ENCODE measurements at regions not wholly inside any gene's neighbourhood (a gene's known extent, or its start where the extent isn't known, plus 50 kb on each side); places are given as distances from the start of the nearest gene placed in this dataset.

DNA sequence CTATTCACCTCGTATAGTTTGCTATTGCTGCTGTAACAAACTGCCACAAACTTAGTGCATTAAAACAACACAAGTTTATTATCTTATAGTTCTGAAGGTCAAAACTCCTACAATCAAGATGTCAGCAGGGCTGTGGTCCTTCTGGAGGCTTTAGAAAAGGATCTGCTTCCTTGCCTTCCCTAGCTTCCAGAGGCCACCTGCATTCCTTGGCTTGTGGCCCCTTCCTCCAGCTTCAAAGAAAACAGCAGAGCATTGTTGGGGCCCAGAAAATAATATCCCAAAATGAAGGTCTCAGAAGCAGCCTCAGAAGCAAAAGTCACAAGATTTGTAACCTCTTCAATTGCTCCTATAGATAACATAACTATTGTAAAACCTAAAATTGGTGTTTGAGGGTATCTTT lies 100.6 kb downstream of the HNRNPLL start:
- Histone ChIP-seq H3K9me3 (ENCODE audit: insufficient read depth, low read length) (no peaks in the 10 kb centered on the region), H3K9me2 (replicated peaks; ENCODE audit: insufficient read depth, low read length) (no peaks in the 10 kb centered on the region), H2AFZ (ENCODE audit: low read depth, low read length, severe bottlenecking) (no peak overlapping the region), H4K20me1 (ENCODE audit: low read depth, low read length) (no peaks in the 10 kb centered on the region), H3K27me3 (ENCODE audit: low read length) (no peaks in the 10 kb centered on the region), H3F3A (ENCODE audit: insufficient read depth) (no peaks in the 10 kb centered on the region), H3K36me3 (ENCODE audit: low read length) (no peaks in the 10 kb centered on the region), H3K27ac (ENCODE audit: low read depth, low read length) (no peak overlapping the region), H3K4me3 (ENCODE audit: insufficient read depth, low read length, poor library complexity, severe bottlenecking) (no peak overlapping the region), H3K9ac (ENCODE audit: low read length) (no peak overlapping the region), H3K4me2 (ENCODE audit: low read depth, low read length, poor library complexity, severe bottlenecking) (no peak overlapping the region), H3K79me2 (ENCODE audit: insufficient read depth, low read length) (no peaks in the 10 kb centered on the region)
- no peak for TF ChIP-seq EZH2phosphoT487 (conservative IDR thresholded peaks at IDR 0.05; ENCODE audit: low read length)
- no peak for TF ChIP-seq CTCF (IDR thresholded peaks at IDR 0.05; ENCODE audit: insufficient read depth, low read length, poor library complexity, severe bottlenecking)

DNA sequence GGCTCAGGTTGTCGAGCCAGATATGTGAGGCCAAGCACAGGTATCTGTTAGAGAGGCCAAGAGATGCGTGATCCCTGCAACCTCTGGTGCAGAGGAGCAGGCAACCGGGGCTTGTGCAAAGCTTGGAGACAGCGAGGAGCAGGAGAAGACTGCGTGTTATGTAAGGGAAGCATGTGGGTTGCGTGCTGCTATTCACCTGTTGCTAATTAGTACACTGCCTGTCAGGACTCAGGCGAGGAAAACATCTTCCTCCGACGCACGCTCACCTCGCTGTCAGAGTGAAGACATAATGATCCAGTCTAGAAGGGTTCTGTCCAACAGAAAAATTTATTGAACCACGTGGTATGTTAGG lies 102.5 kb downstream of the HNRNPLL start:
- H3K79me2 ChIP-seq (ENCODE audit: insufficient read depth, low read length): no peaks in the 10 kb centered on the region
- H3K4me3 ChIP-seq (ENCODE audit: insufficient read depth, low read length, poor library complexity, severe bottlenecking): no peak overlapping the region
- H3K27me3 ChIP-seq (ENCODE audit: low read length): no peaks in the 10 kb centered on the region
- no peaks in the 10 kb centered on the region for H3K36me3 ChIP-seq (ENCODE audit: low read length)
- H3K27ac ChIP-seq (ENCODE audit: low read depth, low read length): no peak overlapping the region
- H3K4me2 ChIP-seq (ENCODE audit: low read depth, low read length, poor library complexity, severe bottlenecking): no peak overlapping the region
- TF ChIP-seq CTCF (IDR thresholded peaks at IDR 0.05; ENCODE audit: insufficient read depth, low read length, poor library complexity, severe bottlenecking) (no peak), EZH2phosphoT487 (conservative IDR thresholded peaks at IDR 0.05; ENCODE audit: low read length) (no peak)
- no peak overlapping the region for H3K9ac ChIP-seq (ENCODE audit: low read length)
- no peak overlapping the region for H2AFZ ChIP-seq (ENCODE audit: low read depth, low read length, severe bottlenecking)
- H3K9me3 ChIP-seq (ENCODE audit: insufficient read depth, low read length): no peaks in the 10 kb centered on the region
- H3F3A ChIP-seq (ENCODE audit: insufficient read depth): no peaks in the 10 kb centered on the region
- no peaks in the 10 kb centered on the region for H4K20me1 ChIP-seq (ENCODE audit: low read depth, low read length)
- H3K9me2 ChIP-seq (replicated peaks; ENCODE audit: insufficient read depth, low read length): no peaks in the 10 kb centered on the region

DNA sequence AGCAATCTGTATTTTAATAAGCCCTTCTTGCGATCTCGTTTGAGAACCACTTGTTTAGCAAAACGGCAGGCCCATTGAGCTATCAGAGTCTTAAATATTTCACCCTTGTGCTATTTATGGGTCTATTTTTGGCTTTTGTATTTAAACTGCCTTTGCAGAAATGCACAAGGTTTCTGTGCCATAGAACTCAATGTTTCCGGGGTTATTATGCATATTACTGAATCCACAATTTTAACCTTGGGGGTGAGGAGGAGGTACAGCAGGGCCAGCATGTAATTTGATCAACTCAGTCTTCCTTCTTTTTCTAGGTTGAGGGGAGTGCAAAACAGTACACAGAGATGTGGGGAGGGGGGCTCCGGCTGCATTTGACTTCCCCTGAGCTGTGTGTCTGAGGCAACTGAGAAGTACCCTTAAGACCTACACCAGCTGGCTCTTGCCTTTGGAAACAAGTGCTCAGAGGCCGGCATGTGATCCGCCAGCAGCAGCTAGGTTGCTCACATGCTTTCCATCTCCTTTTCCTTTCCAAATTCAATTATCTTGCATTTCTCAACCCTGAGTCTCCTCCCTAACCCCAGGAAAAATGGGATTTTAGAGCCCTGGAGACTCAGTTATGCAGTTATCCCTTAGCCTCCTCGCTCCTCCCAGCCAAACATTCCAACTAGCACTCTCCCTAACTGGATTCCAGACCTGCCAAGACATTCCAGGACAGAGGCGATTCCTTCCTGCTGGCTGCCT lies 103.0 kb downstream of the HNRNPLL start:
- Histone ChIP-seq H3F3A (ENCODE audit: insufficient read depth) (no peaks in the 10 kb centered on the region), H3K36me3 (ENCODE audit: low read length) (no peaks in the 10 kb centered on the region), H3K27me3 (ENCODE audit: low read length) (no peaks in the 10 kb centered on the region), H3K9ac (ENCODE audit: low read length) (no peak overlapping the region), H3K27ac (ENCODE audit: low read depth, low read length) (no peak overlapping the region), H3K79me2 (ENCODE audit: insufficient read depth, low read length) (no peaks in the 10 kb centered on the region), H3K4me3 (ENCODE audit: insufficient read depth, low read length, poor library complexity, severe bottlenecking) (no peak overlapping the region), H2AFZ (ENCODE audit: low read depth, low read length, severe bottlenecking) (no peak overlapping the region), H3K4me2 (ENCODE audit: low read depth, low read length, poor library complexity, severe bottlenecking) (no peak overlapping the region), H4K20me1 (ENCODE audit: low read depth, low read length) (no peaks in the 10 kb centered on the region), H3K9me3 (ENCODE audit: insufficient read depth, low read length) (no peaks in the 10 kb centered on the region), H3K9me2 (replicated peaks; ENCODE audit: insufficient read depth, low read length) (no peaks in the 10 kb centered on the region)
- TF ChIP-seq CTCF (IDR thresholded peaks at IDR 0.05; ENCODE audit: insufficient read depth, low read length, poor library complexity, severe bottlenecking) (no peak), EZH2phosphoT487 (conservative IDR thresholded peaks at IDR 0.05; ENCODE audit: low read length) (no peak)

Measured in SU-DHL-6 (cell line).